SKM-1 treated with dmso at 0.1 percent for 144 hours (cell line): ENCODE measurements at regions not wholly inside any gene's neighbourhood (a gene's known extent, or its start where the extent isn't known, plus 50 kb on each side); places are given as distances from the start of the nearest gene placed in this dataset.
"Not testable (repeated sequence)": the region's sequence is repeated elsewhere in the genome, so short reads cannot be mapped to it uniquely, and the experiment has no call there.

ENCODE experiments used
- DNase-seq: peaks from one replicate; lab custom pipeline; 2025; ENCODE audit not compliant: unreplicated experiment; lab: John Stamatoyannopoulos, UW

DNA sequence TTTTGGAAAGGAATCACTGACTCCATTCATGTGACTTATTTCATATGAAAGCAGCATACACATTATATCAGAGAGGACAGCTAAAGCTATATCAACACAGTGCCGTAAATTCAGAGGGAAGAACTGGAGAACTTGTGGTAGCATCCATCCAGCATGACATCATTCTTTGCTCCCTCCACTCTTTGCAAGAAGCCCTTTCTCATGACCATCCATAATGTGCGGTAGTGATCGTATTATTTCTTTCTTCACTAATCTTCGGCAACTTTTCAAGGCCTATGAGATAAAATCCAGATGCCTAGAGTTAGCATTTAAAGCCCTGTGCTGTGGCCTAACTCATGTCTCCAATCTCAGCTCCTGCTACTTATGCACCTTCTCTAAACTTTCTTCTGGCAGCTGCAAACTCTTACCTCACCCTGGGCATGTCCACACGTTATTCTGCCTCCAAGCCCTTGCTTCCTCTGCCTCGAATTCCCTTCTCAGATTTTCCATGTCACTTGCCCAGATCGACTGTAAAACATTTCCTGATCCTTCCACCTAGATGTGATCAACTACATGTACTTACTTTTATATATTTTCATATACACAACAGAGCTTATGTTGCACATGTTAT lies 307.3 kb upstream of the SGCD start:
- DNase-seq: no peak

DNA sequence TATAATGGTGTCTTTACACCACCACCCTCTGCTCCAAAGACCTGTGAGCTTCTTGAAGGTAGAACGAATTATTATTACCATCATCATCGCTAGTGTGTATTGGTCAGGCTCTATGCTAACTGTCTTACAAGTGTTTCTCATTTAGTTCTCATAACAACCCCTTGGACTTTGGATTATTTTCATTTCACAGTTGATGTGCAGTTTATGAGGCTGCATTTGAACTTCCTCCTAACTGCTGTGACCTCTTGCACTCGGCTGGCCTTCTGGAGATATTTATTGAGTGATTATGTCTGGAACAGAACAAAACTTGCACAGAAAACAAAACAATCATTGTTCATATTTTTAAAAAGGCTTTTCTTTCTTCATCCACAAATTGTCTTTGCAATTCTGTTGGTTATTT lies 306.3 kb upstream of the SGCD start:
- no peak for DNase-seq

DNA sequence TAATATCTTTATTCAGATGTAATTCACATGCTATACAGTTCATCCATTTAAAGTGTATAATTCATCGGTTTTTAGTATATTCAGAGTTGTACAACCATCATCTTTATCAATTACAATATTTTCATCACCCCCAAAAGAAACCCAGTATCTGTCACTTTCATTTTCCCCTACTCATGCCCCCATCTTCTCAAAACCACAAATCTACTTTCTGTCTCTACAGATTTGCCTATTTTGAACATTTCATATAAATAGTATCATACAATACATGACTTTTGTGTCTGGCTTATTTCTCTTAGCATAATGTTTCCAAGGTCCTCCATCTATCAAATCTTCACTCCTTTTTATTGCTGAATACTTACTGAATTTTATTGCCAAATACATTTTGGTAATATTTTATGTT lies 305.1 kb upstream of the SGCD start:
- no peak for DNase-seq

DNA sequence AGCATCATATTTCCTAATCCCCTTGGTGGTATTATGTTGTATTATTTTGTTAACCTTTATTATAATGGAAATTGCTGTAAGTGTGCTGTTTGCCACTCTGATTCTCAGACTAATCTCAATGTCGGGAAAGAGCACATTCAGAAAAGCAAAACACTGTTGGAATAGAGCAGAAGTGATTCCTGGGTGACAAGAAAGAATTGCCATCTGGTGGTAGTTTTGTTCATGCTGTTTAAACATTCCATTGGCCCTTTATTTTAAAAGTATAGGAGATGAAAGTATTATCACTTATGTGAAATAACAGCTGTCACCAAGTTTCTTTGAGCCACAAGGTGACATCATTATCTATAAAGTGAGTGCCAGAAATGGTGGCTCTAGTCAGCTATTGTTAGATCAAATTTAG lies 301.3 kb upstream of the SGCD start:
- no peak for DNase-seq

DNA sequence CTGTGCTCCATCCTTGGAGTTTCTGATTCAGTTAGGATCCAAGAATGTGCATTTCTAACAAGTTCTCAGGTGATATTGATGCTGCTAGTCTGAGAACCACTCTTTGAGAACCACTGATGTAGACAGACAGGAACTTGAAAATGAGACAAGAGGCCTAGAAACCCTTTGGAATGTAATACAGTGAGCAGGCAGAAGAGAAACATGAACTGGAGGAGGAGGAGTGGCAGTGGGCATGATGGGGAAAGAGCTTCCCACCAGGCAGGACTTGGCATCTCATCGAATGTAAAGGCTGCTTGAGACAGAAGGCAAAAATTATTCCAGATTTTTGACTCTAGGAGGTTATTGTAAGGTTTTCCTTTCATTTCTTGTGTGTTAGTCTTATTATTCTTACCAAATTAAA lies 295.8 kb upstream of the SGCD start:
- no peak for DNase-seq

DNA sequence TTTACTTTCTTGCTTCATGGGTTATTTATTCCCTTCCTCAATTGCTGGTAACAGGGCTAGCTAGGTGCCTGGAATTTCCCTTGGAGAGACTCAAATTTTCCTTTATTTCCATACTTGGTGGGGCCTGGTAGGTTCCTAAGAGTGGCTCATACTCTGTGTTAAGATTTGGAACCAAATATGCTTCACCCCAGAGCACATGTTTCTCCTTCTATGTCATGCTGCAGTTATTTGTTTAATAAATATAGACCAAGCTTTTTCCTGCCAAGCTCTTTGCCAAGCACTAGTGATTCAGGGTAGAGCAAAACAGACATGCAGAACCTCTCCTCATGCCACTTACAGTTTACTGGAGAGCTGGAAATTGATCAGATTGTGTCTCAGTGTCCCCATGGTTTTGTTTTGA lies 290.3 kb upstream of the SGCD start:
- no peak for DNase-seq

DNA sequence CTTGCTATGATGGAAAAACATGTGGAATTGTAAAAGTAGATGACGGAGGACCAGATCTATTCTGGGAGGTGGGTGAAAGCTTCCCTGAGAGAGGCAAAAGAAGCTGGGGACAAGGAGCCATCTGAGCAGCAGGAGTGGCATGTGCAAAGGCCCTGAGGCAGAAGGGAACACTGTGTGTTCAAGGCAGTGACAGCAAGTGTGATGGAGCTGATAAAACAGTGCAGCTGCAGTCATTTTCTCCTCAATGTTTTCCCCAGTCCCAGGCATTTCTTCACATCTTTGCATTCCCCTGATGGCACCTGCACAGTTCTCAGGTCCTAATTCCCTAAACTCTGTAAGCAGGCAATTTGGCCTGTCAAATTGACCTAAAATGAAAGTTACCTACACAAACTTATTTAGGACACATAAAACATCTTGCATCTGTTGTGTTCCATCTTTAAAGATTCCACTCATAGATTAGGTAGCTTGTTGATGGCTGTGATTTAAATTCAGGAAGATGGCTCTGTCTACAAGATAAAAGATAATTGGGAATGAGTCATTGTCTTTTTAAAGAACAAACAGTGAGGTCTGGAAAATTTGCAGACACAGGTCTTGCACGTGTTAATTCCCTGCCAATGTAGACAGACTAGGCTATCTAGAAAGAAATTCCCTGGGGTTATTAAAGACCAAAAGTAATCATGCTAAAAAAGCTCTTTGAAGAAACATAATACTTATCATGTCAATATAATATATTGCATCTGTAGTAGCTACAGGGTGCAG lies 289.6 kb upstream of the SGCD start:
- no peak for DNase-seq

DNA sequence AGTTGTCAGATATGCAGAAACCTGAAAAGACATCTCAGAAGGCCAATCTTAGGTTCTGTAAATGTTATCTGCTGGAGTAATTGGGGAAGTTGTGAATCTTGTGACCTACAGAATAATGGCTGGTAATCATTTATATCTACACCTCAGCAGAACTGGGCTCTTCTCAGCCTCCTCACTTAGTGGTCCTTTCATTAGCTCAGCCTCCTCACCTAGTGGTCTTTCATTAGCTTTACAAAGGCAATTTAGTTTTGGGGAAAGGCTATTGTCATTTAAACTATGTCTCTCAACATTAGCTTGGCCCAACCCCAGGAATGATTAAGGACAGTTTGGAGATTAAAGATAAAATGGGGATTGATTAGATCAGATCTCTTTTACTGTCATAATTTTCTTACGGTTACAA lies 284.2 kb upstream of the SGCD start:
- DNase-seq: no peak

DNA sequence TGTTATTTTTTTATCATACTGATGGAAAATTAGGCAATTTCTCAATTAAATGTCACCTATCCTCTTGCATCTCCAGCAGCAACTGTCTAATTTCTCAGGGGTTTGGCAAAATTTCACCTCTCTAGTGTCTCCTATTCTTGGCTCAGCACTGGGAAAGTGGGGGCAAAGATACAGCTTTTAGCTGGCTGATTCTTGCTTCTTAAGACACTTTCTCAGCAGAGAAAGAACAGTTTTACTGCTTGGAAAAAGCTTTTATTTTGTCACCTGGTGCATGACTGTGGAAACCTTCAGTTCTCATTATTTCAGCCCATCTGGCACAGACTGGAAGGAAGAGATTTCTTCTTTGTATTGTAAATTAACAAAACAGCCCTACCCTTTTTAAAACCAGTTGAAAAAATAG lies 283.6 kb upstream of the SGCD start:
- DNase-seq: no peak

DNA sequence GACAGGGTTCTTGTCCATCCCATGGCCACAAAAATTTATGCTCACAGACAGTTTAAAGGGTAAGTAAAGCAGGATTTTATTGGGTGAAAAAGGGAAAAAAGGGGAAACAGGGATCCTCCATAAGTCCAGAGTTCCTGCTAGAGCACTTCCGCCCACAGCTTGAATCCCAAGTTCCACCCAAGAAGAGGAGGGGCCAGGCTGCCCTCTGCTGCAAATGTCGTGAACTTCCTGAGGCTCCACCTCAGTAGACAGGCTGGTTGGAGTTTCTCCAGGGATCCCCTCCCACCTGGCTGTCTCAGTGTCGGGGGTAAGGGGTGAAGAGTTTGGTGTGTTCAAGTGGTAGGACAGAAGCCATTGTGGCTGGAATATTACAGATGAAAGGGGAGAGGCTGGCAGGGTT lies 275.0 kb upstream of the SGCD start:
- no peak for DNase-seq

DNA sequence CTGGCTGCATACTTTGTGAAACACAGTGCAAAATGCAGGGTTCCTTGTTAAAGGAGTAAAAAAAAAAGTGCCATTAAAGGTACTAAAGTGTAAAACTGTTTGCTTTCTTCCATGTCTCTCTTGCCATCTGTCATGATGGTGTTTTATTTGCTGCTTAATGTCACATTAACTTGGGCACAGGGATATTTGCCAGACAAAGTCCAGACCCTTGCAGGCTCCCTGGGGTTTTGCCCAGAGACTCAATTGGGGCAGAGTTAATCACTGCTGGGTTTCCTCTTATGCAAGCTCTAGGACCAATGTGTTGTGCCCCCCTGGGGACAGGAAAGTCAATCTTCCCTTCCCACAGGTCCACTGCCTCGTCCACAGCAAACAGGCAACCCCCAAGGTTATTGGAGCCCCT lies 274.3 kb upstream of the SGCD start:
- no peak for DNase-seq

DNA sequence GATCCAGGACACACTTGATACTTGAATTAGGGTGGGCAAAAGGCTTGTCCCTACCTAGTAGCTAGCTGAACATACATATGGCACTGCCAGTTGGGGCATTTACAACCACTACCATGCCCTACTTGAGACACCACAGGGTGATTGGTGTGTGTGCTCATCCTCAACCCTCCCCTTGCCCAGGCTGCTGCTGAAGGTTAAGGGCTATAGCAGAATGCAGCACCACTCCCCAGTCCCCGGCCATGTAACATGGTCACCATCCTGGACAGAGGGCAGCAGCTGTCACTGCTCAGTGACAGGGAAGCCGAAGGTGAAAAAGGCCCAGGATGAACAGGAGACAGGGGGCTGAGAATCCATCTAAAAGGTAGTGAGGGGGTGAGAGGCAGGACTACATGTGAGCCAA lies 273.9 kb upstream of the SGCD start:
- DNase-seq: no peak

DNA sequence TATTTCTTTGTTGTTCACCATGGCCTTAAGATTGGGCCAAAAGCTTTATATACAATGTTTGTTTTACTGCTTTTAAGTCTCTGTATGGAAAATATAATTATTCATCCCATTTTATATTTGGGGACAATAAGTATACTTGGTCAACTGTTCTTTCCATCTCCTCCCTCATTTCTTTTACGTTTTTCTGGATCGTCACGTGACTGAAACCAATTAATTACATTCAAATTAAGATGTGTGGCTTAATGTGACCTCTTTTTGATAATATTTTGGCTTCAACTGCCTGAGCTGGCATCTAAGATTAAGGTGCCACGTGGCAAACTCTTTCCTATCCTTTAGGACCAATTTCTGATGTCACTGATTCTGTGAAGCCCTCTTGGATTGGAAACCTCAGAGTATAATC lies 250.1 kb upstream of the SGCD start:
- no peak for DNase-seq

DNA sequence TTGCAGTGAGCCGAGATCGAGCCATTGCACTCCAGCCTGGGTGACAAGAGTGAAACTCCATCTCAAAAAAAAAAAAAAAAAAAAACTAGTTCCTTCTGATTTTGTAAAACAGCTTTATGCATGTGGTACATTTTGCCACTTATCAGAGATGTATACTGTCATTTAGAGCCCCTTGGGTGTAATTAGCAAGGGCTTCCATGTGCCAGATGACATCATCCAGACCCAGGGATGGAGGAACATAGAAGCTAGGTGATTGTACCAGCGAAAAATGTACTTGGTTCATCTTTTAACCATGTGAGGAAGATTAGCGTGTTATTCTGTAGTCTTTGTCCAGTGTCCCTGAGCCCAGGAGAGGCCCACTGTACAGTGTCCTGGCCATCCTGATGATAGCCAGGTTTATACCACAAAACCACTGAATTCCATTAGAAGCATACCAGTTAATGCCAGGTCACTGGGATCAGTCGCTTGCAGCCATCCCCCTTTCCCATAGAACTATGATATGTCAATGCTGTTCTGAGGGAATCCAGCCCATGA lies 239.3 kb upstream of the SGCD start:
- DNase-seq: no peak

DNA sequence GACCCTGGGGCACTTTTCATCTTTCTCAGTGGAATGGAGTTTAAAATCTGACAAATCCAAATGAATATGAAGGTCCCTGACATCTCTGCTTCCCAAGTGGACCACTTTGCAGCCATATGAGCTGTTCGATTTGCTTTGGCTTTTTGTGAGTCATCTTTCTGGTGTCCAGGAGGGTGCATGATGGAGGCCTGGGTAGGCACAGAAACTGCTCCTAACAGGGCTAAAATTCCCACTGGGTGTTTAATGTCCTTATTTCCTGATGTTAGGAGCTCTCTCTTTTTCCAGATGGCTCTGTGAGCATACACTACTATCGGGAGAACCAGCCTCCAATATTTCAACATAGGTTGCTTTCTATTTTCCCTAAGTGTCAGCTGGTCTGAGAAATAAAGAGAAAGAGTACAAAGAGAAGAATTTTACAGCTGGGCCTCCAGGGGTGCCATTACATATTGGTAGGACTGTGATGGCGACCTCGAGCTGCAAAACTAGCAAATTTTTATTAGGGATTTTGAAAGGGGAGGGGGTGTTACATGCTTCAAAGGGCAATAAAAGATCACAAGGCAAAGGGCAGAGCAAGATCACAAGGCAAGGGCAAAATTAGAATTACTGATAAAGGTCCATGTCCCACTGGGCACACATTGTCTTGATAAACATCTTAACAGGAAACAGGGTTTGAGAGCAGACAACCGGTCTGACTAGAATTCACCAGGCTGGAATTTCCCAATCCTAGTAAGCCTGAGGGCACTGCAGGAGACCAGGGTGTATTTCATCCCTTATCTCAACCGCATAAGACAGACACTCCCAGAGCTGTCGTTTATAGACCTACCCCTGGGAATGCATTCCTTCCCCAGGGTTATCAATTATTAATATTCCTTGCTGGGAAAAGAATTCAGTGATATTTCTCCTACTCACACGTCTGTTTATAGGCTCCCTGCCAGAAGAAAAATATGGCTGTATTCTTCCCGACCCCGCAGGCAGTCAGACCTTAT lies 236.7 kb upstream of the SGCD start:
- DNase-seq: not testable (repeated sequence)

DNA sequence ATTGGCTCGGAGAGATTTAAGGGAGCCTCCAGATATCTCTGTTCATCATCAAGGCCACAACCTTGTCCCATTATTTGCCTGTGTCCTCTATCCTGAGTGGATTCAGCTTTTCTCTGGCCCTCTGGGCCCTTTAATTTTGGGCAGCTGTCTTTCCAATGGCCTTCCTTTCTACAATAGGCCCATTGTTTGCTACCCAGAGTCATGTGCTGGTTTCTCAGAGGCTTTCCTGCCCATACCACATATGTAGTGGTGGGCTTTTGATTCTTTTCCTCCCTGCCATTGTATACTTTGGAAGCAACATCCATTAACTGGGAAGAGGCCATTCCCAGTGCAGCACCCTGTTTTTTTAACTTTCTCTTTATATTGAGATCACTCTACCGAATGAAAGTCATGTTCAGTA lies 233.9 kb upstream of the SGCD start:
- DNase-seq: no peak

DNA sequence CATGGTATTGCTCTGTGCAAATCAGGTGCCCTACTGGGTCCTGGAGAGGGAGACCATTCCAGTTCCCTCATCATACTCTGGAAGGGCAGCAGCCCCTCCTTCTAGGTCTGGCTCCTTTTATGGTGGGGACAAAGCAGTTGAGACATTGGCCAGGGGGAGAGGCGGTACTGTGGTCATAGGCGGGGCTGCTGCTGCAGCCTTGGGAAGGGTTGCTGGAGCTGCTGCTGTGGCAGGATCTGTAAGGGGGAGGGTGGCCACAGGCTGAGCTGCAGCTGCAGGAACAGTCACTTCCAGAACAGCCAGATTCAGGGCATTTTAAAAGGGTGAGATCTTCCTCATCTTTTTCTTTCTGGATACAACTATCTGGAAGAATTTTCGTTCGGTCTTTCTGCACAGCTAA lies 233.0 kb upstream of the SGCD start:
- DNase-seq: no peak

DNA sequence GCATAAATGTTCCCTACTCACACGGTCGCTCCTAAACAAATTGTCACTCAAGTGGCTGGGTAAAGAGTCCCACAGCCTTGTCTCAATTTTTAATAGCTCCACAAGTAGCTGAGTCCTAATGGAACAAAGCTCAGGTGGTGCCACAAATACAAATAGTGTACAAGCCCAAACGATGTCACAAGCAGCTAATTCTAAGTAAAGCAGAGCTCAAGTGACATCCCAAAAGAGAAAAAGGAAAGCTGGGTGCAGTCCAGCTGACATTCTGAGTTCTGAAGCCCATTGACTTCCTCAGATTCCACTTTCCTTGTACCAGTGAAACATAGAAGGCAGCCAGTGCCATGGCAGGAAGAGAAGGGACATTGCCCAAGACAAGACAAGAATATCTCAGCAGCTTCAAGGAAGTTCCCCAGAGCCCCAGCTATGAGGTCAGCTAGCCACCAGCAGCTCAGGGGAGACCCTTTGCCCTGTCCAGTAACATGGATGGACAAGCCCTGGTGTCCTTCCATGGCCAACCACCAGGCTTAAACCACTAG lies 231.2 kb upstream of the SGCD start:
- DNase-seq: no peak

DNA sequence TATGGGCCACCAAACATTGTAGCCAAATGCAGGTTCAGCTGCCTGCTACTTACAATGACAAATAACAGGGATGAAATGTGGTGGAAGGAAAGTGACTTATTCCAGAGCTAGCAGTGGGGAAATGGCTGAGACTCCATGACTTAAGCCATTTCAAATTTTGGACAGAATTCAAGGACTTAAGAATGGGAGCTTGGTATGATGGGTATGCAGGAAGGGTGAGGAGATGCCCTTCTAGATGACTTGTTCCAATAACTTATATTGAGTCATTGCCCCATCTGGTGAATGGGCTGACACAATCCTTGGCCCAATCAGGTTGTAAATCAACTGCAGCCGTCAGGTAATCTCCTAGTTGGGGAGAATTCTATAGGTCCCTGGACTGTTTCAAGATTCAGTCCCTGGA lies 230.7 kb upstream of the SGCD start:
- no peak for DNase-seq

DNA sequence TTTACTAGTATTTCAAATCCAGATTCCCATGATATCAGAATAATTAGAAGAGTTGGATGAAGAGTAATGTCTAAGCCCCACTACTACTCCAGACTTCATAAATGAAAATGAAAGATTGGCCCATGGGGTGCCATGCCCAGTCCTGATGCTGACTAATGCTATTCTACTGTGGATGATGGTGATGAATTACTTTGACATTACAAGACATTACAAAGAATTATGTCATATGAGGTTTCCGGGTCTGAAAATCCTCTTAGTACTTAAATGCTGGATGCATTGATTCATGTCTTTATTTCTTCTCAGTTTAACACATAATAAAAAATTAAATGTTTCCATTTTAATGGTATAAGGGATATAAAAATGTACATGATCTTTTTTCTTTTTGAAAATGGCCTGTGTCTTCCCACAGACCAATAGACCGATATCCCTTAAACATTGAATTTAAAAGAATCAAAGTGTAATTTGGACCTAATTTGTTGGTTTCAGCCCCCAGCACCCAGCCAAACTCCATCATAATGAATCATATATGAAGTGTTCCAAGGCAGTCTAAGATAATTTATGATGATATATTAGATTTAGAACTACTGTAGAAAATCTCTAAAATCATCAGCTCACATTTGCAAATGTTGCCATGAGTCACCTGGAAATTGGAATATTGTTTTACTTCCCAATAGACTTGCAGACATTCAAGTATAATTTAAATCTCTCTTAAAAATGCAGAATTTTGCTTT lies 223.6 kb upstream of the SGCD start:
- DNase-seq: no peak
